MM.1S (cell line): ENCODE measurements at regions not wholly inside any gene's neighbourhood (a gene's known extent, or its start where the extent isn't known, plus 50 kb on each side); places are given as distances from the start of the nearest gene placed in this dataset.

Source experiments
- EZH2 ChIP-seq: fragments of 300-600 bp; sonication (generic); optimal IDR thresholded peaks from 2 replicates; pipeline ENCODE3; 2017; ENCODE audit warnings: low read depth, mild to moderate bottlenecking, antibody characterized with exemption, low read length, mixed read lengths
- EZH2phosphoT487 ChIP-seq: fragments of 300-600 bp; sonication (generic); IDR thresholded peaks from 2 replicates; pipeline ENCODE4 v1.6.1; 2018; ENCODE audit warnings: antibody characterized with exemption, low read length
- TF ChIP-seq, protein P1 (sequence below): fragments of 300-600 bp; sonication (generic); IDR thresholded peaks from 2 replicates; pipeline ENCODE4 v1.5.1; 2016; ENCODE audit warnings: antibody characterized with exemption, low read length, mixed read lengths

DNA sequence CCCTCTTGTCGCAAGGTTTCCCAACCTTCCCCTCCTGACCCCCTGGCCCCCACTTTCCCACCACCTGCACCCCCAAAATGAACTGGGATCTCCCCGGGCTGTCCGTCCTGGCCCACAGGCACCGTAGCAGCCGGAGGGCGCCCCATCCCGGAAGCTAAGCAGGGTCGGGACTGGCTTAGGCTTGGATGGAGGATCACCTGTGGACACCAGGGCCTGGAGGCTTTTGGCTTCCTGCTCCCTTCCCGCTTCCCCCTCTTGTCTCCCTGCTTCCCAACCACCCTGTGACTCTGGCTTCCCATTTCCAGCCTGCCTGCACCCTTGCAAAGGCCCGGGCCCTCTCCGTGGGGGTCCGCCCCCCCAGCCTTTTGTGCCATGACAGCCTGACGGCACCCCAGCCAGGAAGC lies 2291.3 kb downstream of the TP53TG3F start:
- TF ChIP-seq, protein P1, sequence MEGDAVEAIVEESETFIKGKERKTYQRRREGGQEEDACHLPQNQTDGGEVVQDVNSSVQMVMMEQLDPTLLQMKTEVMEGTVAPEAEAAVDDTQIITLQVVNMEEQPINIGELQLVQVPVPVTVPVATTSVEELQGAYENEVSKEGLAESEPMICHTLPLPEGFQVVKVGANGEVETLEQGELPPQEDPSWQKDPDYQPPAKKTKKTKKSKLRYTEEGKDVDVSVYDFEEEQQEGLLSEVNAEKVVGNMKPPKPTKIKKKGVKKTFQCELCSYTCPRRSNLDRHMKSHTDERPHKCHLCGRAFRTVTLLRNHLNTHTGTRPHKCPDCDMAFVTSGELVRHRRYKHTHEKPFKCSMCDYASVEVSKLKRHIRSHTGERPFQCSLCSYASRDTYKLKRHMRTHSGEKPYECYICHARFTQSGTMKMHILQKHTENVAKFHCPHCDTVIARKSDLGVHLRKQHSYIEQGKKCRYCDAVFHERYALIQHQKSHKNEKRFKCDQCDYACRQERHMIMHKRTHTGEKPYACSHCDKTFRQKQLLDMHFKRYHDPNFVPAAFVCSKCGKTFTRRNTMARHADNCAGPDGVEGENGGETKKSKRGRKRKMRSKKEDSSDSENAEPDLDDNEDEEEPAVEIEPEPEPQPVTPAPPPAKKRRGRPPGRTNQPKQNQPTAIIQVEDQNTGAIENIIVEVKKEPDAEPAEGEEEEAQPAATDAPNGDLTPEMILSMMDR = no peak
- TF ChIP-seq EZH2 (no peak), EZH2phosphoT487 (no peak)
